ENCODE measurements at regions not wholly inside any gene's neighbourhood (a gene's known extent, or its start where the extent isn't known, plus 50 kb on each side); places are given as distances from the start of the nearest gene placed in this dataset.

DNA sequence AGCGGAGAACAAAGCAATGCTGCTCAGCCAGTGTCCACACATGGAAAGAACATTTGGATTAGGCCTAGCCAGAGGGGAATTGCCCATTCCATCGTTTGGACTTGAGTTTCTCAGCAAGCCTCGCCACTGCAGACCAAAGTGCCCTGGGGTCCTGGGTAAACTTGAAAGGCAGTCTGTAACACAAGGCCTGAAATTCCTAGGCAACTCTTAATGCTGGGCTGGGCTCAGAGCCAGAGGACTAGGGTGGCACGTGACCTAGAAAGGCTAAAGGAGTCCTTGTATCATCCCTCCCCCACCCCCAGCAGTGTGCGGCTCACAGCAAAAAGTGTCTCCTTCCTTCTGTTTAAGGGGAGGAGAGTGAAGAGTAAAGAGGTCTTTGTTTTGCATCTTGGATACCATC lies 210.4 kb upstream of the ARX start:
- TF ChIP-seq, protein P1, sequence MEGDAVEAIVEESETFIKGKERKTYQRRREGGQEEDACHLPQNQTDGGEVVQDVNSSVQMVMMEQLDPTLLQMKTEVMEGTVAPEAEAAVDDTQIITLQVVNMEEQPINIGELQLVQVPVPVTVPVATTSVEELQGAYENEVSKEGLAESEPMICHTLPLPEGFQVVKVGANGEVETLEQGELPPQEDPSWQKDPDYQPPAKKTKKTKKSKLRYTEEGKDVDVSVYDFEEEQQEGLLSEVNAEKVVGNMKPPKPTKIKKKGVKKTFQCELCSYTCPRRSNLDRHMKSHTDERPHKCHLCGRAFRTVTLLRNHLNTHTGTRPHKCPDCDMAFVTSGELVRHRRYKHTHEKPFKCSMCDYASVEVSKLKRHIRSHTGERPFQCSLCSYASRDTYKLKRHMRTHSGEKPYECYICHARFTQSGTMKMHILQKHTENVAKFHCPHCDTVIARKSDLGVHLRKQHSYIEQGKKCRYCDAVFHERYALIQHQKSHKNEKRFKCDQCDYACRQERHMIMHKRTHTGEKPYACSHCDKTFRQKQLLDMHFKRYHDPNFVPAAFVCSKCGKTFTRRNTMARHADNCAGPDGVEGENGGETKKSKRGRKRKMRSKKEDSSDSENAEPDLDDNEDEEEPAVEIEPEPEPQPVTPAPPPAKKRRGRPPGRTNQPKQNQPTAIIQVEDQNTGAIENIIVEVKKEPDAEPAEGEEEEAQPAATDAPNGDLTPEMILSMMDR (conservative IDR thresholded peaks at IDR 0.05) = no peak
- no peak for TF ChIP-seq ZFX (IDR thresholded peaks at IDR 0.05)
- H3K27ac ChIP-seq = no peak overlapping the region

DNA sequence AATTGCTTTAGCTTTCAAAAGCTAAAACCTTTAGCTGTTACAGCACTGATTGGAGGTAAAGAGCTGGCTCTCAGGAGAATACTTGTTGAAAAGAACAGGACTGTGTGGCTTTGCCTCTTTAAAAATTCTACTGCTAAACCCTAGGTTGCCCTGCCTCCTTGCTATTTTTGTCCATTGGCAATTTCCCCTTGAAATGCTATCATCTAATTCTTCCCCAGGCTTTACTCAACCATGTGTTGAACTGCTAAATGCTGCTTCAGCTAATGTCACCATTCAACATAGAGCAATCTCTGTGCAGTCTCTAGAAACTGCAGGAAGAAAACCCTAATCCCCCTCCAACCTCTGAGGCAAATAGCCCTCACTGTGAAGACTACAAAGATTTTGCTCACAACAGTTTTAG lies 203.7 kb upstream of the ARX start:
- TF ChIP-seq, protein P1 (conservative IDR thresholded peaks at IDR 0.05) = no peak
- TF ChIP-seq ZFX (IDR thresholded peaks at IDR 0.05) = no peak

DNA sequence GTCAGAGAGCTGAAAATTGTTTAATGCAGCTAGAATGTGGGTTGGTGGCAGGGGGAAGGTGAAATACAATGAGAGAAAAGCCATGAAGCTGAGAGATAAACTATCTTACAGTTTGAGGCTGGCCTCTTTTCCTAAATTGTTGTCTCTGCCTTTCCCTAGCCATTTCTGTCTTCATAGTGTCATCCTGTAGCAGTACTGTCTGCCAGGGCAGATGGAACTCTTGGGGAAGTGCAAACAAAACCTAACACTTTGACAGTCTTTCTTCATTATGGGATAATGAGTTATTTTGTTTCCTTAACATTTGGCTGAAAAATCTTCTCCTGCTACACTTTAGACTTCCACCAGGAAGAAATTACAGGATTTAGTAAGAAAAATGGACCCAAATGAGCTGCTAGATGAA lies 197.8 kb upstream of the ARX start:
- TF ChIP-seq ZFX (IDR thresholded peaks at IDR 0.05) = no peak
- TF ChIP-seq, protein P1 (conservative IDR thresholded peaks at IDR 0.05) = no peak
- H3K27ac ChIP-seq = no peak overlapping the region

More for the DNA sequence above, 203.7 kb upstream of the ARX start:
- H3K27ac ChIP-seq = no peak overlapping the region

DNA sequence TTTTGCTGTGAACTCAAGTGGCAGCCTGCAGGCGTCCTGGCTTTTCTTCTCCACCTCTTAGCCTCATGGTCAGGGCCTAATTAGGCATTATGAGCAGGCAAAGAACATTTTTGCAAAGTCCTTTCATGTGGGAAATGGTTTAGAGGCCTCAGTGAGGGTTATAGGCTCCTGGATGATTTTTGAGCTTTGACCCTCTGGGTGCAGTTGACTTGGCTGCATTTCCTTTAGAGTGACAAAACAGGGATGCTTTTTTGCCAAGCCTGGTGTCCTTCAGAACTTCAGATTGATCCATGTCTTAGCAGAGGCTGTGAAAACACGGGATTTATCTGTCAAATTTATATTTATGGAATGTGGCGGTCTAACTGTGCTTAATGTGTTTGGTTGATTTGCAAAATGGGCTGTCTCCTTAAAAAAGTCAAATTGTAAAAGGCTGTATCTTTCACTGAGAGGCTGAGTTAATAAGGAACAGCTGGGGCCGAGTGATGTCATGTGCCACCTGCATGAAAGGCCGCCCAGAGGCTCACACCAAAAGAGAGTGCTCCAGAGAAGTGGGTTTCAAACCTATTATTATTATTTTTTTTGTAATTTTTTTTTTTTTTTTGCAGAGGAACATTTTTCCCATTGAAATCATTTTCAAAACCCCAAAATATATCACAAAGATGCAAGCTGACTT lies 192.2 kb upstream of the ARX start:
- H3K27ac ChIP-seq = no peak overlapping the region
- TF ChIP-seq, protein P1 (conservative IDR thresholded peaks at IDR 0.05) = no peak
- no peak for TF ChIP-seq ZFX (IDR thresholded peaks at IDR 0.05)

DNA sequence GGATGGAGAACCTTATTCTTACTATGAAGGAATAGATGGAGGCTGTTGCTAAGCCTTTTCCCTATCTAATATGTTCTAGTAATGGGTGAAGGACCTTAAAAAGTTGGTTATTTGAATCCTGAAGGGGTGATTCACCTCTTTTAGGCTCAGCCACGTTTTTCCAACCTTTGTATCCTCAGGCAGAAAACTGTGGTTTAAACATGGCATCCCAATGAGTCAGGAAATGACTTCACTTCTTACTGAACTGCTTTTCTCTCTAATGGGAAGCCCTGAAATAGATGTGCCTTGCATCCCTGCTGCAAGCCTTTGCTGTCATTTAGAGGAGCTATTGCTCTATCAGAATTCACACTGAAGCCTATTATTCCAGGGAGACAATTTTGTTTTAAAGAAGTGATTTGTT lies 191.0 kb upstream of the ARX start:
- TF ChIP-seq, protein P1 (conservative IDR thresholded peaks at IDR 0.05) = no peak
- no peak for TF ChIP-seq ZFX (IDR thresholded peaks at IDR 0.05)
- no peak overlapping the region for H3K27ac ChIP-seq

DNA sequence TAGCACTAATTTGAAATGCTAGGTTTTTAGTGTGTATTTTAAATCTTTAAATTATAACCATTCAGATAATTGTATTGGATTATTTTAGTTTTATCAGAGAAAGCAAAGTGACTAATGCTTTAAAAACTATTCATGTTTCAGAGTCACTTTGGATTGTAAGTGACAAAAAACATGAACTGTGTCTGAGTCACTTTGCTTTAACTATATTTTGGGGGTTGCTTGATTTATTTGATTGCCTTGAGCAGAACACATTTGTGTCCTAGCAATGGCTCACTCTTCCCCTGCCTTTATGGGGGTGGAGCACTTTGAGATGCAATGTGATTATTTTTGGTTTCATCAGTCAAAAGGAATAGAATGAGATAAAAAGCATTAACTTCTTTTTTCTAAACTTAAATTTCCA lies 188.4 kb upstream of the ARX start:
- TF ChIP-seq, protein P1 (conservative IDR thresholded peaks at IDR 0.05) = no peak
- no peak for TF ChIP-seq ZFX (IDR thresholded peaks at IDR 0.05)
- no peak overlapping the region for H3K27ac ChIP-seq

DNA sequence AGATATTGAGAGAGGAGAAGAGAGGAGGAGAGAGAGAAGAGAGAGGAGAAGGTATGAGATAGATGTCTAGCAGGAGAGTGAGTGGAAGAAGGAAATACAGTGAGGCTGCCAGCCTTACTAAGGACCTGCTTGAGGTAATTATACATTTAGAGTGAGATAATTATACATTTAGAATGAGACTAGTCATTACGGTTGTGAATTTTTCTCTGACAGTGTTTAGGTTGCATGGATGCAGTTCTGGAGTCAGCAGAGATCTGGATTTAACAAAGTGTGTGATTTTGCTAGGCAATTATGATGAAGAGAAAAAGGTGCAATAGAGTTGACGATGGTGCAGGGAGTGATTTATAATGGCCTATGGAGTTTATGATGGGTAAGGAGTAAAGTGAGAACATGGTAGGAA lies 187.1 kb upstream of the ARX start:
- TF ChIP-seq, protein P1 (conservative IDR thresholded peaks at IDR 0.05) = no peak
- no peak for TF ChIP-seq ZFX (IDR thresholded peaks at IDR 0.05)
- no peak overlapping the region for H3K27ac ChIP-seq
